ENCODE measurements at regions not wholly inside any gene's neighbourhood (a gene's known extent, or its start where the extent isn't known, plus 50 kb on each side); places are given as distances from the start of the nearest gene placed in this dataset.

GRCh38 chr15:70315431-70315830 is 217.7 kb upstream of the TLE3 start:
- TF ChIP-seq POLR2A (IDR thresholded peaks at IDR 0.05; ENCODE audit: extremely low read depth, insufficient read length) = no peak
- TF ChIP-seq, protein P1, sequence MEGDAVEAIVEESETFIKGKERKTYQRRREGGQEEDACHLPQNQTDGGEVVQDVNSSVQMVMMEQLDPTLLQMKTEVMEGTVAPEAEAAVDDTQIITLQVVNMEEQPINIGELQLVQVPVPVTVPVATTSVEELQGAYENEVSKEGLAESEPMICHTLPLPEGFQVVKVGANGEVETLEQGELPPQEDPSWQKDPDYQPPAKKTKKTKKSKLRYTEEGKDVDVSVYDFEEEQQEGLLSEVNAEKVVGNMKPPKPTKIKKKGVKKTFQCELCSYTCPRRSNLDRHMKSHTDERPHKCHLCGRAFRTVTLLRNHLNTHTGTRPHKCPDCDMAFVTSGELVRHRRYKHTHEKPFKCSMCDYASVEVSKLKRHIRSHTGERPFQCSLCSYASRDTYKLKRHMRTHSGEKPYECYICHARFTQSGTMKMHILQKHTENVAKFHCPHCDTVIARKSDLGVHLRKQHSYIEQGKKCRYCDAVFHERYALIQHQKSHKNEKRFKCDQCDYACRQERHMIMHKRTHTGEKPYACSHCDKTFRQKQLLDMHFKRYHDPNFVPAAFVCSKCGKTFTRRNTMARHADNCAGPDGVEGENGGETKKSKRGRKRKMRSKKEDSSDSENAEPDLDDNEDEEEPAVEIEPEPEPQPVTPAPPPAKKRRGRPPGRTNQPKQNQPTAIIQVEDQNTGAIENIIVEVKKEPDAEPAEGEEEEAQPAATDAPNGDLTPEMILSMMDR (IDR thresholded peaks at IDR 0.05; ENCODE audit: low read depth, low read length) = no peak
